ENCODE measurements at regions not wholly inside any gene's neighbourhood (a gene's known extent, or its start where the extent isn't known, plus 50 kb on each side); places are given as distances from the start of the nearest gene placed in this dataset.

DNA sequence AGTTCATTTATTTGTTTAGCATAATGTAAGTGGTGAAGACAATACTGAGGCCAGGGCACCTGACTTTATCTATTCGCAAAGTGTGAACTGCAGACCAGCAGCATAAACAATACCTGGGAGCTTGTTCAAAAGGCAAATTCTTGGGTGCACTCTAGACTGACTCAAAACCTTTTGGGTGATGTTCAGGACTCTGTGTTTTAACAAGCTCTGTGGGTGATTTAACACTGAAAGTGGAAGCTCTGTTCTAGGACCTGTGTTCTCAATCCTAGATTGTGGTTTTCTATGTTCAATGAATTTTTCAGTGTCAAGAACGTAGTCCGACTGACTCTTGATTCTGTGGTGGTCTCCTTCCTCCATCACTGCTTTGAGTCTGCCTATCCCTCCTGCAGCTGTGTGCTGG is 71.9 kb downstream of the GPR88 start:
- TF ChIP-seq EZH2 (IDR thresholded peaks at IDR 0.05; ENCODE audit: insufficient read depth, low read length) = no peak
- TF ChIP-seq, protein P1, sequence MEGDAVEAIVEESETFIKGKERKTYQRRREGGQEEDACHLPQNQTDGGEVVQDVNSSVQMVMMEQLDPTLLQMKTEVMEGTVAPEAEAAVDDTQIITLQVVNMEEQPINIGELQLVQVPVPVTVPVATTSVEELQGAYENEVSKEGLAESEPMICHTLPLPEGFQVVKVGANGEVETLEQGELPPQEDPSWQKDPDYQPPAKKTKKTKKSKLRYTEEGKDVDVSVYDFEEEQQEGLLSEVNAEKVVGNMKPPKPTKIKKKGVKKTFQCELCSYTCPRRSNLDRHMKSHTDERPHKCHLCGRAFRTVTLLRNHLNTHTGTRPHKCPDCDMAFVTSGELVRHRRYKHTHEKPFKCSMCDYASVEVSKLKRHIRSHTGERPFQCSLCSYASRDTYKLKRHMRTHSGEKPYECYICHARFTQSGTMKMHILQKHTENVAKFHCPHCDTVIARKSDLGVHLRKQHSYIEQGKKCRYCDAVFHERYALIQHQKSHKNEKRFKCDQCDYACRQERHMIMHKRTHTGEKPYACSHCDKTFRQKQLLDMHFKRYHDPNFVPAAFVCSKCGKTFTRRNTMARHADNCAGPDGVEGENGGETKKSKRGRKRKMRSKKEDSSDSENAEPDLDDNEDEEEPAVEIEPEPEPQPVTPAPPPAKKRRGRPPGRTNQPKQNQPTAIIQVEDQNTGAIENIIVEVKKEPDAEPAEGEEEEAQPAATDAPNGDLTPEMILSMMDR (IDR thresholded peaks at IDR 0.05; ENCODE audit: insufficient read depth, low read depth, low read length) = no peak

Measured in astrocyte (in vitro differentiated cells and primary cell).